ENCODE measurements at regions not wholly inside any gene's neighbourhood (a gene's known extent, or its start where the extent isn't known, plus 50 kb on each side); places are given as distances from the start of the nearest gene placed in this dataset.

DNA sequence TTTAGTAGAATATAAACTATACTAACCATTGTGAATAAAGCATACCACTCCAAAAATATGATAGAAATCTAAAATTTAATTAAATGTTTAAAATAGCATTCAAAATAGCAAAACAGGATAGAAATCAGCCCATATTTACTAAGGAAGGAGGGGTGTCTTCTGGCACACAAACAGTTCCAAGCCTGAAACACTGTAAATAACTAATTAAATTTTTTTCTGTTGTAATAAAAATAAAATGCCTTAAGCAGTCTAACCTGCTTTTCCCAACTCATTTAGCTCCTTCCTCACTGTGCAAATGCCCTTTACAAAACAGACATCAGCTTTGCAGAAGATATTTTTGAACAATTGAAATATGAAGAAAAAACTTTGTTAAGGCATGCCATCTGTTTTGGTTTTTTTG, 707.1 kb upstream of the USP15 start (continued):
- TF ChIP-seq, protein P1, sequence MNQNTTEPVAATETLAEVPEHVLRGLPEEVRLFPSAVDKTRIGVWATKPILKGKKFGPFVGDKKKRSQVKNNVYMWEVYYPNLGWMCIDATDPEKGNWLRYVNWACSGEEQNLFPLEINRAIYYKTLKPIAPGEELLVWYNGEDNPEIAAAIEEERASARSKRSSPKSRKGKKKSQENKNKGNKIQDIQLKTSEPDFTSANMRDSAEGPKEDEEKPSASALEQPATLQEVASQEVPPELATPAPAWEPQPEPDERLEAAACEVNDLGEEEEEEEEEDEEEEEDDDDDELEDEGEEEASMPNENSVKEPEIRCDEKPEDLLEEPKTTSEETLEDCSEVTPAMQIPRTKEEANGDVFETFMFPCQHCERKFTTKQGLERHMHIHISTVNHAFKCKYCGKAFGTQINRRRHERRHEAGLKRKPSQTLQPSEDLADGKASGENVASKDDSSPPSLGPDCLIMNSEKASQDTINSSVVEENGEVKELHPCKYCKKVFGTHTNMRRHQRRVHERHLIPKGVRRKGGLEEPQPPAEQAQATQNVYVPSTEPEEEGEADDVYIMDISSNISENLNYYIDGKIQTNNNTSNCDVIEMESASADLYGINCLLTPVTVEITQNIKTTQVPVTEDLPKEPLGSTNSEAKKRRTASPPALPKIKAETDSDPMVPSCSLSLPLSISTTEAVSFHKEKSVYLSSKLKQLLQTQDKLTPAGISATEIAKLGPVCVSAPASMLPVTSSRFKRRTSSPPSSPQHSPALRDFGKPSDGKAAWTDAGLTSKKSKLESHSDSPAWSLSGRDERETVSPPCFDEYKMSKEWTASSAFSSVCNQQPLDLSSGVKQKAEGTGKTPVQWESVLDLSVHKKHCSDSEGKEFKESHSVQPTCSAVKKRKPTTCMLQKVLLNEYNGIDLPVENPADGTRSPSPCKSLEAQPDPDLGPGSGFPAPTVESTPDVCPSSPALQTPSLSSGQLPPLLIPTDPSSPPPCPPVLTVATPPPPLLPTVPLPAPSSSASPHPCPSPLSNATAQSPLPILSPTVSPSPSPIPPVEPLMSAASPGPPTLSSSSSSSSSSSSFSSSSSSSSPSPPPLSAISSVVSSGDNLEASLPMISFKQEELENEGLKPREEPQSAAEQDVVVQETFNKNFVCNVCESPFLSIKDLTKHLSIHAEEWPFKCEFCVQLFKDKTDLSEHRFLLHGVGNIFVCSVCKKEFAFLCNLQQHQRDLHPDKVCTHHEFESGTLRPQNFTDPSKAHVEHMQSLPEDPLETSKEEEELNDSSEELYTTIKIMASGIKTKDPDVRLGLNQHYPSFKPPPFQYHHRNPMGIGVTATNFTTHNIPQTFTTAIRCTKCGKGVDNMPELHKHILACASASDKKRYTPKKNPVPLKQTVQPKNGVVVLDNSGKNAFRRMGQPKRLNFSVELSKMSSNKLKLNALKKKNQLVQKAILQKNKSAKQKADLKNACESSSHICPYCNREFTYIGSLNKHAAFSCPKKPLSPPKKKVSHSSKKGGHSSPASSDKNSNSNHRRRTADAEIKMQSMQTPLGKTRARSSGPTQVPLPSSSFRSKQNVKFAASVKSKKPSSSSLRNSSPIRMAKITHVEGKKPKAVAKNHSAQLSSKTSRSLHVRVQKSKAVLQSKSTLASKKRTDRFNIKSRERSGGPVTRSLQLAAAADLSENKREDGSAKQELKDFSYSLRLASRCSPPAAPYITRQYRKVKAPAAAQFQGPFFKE (tag by site-specific recombination; IDR thresholded peaks at IDR 0.05; ENCODE audit: borderline replicate concordance), result no peak
- no peak for TF ChIP-seq KLF8 (tag by site-specific recombination; IDR thresholded peaks at IDR 0.05)
- TF ChIP-seq, protein P2, sequence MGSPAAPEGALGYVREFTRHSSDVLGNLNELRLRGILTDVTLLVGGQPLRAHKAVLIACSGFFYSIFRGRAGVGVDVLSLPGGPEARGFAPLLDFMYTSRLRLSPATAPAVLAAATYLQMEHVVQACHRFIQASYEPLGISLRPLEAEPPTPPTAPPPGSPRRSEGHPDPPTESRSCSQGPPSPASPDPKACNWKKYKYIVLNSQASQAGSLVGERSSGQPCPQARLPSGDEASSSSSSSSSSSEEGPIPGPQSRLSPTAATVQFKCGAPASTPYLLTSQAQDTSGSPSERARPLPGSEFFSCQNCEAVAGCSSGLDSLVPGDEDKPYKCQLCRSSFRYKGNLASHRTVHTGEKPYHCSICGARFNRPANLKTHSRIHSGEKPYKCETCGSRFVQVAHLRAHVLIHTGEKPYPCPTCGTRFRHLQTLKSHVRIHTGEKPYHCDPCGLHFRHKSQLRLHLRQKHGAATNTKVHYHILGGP (tag by site-specific recombination; IDR thresholded peaks at IDR 0.05), result no peak
- TF ChIP-seq, protein P3, sequence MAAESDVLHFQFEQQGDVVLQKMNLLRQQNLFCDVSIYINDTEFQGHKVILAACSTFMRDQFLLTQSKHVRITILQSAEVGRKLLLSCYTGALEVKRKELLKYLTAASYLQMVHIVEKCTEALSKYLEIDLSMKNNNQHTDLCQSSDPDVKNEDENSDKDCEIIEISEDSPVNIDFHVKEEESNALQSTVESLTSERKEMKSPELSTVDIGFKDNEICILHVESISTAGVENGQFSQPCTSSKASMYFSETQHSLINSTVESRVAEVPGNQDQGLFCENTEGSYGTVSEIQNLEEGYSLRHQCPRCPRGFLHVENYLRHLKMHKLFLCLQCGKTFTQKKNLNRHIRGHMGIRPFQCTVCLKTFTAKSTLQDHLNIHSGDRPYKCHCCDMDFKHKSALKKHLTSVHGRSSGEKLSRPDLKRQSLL (tag by site-specific recombination; IDR thresholded peaks at IDR 0.05), result no peak
- TF ChIP-seq, protein P4, sequence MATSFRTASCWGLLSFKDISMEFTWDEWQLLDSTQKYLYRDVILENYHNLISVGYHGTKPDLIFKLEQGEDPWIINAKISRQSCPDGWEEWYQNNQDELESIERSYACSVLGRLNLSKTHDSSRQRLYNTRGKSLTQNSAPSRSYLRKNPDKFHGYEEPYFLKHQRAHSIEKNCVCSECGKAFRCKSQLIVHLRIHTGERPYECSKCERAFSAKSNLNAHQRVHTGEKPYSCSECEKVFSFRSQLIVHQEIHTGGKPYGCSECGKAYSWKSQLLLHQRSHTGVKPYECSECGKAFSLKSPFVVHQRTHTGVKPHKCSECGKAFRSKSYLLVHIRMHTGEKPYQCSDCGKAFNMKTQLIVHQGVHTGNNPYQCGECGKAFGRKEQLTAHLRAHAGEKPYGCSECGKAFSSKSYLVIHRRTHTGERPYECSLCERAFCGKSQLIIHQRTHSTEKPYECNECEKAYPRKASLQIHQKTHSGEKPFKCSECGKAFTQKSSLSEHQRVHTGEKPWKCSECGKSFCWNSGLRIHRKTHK (tag by site-specific recombination; IDR thresholded peaks at IDR 0.05), result no peak
- no peak for TF ChIP-seq ZNF830 (tag by site-specific recombination; IDR thresholded peaks at IDR 0.05; ENCODE audit: low read depth)
- TF ChIP-seq, protein P5, sequence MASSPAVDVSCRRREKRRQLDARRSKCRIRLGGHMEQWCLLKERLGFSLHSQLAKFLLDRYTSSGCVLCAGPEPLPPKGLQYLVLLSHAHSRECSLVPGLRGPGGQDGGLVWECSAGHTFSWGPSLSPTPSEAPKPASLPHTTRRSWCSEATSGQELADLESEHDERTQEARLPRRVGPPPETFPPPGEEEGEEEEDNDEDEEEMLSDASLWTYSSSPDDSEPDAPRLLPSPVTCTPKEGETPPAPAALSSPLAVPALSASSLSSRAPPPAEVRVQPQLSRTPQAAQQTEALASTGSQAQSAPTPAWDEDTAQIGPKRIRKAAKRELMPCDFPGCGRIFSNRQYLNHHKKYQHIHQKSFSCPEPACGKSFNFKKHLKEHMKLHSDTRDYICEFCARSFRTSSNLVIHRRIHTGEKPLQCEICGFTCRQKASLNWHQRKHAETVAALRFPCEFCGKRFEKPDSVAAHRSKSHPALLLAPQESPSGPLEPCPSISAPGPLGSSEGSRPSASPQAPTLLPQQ (tag by site-specific recombination; IDR thresholded peaks at IDR 0.05), result no peak
- TF ChIP-seq ZNF138 (tag by site-specific recombination; IDR thresholded peaks at IDR 0.05; ENCODE audit: borderline replicate concordance), result no peak
- TF ChIP-seq, protein P6, sequence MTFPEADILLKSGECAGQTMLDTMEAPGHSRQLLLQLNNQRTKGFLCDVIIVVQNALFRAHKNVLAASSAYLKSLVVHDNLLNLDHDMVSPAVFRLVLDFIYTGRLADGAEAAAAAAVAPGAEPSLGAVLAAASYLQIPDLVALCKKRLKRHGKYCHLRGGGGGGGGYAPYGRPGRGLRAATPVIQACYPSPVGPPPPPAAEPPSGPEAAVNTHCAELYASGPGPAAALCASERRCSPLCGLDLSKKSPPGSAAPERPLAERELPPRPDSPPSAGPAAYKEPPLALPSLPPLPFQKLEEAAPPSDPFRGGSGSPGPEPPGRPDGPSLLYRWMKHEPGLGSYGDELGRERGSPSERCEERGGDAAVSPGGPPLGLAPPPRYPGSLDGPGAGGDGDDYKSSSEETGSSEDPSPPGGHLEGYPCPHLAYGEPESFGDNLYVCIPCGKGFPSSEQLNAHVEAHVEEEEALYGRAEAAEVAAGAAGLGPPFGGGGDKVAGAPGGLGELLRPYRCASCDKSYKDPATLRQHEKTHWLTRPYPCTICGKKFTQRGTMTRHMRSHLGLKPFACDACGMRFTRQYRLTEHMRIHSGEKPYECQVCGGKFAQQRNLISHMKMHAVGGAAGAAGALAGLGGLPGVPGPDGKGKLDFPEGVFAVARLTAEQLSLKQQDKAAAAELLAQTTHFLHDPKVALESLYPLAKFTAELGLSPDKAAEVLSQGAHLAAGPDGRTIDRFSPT (tag by site-specific recombination; IDR thresholded peaks at IDR 0.05), result no peak

DNA sequence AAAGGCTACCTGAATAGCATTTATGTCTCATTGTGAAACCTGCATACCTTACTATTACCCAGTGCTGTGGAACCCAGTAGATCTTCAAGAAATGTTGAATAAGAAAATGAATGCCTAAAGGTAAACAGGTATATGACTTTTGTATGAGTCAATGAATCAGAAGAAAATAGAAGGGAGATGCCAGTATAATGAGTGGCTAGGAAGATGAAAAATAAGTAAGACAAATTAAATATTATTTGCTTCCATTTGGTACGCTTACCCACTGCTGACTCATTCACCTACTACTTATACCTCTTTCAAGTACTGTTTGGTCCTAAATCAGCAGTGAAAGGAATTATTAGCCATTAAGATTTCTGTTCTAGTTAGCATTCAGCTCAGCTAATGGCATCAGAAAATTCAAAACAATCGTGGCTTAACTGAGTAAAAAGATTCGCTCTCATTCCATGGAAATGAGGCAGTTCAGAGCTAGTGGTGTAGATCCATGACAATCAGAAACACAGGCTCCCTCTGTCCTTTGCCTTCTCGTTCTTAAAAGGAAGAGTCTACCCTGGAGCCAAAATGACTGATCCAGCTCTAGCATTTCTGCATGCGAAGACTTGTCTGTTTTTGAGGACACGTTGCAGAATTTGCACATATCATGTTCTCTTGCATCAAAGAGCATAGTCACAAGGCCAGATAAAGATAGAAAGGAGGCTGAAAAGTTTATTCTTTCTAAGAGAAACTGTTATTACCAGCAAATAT, 705.8 kb upstream of the USP15 start:
- TF ChIP-seq ZNF335 (tag by site-specific recombination; conservative IDR thresholded peaks at IDR 0.05) (no peak), KLF8 (tag by site-specific recombination; IDR thresholded peaks at IDR 0.05) (no peak), ZNF274 (IDR thresholded peaks at IDR 0.05; ENCODE audit: low read length) (no peak), ZNF274 (tag by site-specific recombination; IDR thresholded peaks at IDR 0.05; ENCODE audit: borderline replicate concordance) (no peak)
- TF ChIP-seq, protein P7, sequence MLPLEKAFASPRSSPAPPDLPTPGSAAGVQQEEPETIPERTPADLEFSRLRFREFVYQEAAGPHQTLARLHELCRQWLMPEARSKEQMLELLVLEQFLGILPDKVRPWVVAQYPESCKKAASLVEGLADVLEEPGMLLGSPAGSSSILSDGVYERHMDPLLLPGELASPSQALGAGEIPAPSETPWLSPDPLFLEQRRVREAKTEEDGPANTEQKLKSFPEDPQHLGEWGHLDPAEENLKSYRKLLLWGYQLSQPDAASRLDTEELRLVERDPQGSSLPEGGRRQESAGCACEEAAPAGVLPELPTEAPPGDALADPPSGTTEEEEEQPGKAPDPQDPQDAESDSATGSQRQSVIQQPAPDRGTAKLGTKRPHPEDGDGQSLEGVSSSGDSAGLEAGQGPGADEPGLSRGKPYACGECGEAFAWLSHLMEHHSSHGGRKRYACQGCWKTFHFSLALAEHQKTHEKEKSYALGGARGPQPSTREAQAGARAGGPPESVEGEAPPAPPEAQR (tag by site-specific recombination; IDR thresholded peaks at IDR 0.05), result no peak
- TF ChIP-seq, protein P8, sequence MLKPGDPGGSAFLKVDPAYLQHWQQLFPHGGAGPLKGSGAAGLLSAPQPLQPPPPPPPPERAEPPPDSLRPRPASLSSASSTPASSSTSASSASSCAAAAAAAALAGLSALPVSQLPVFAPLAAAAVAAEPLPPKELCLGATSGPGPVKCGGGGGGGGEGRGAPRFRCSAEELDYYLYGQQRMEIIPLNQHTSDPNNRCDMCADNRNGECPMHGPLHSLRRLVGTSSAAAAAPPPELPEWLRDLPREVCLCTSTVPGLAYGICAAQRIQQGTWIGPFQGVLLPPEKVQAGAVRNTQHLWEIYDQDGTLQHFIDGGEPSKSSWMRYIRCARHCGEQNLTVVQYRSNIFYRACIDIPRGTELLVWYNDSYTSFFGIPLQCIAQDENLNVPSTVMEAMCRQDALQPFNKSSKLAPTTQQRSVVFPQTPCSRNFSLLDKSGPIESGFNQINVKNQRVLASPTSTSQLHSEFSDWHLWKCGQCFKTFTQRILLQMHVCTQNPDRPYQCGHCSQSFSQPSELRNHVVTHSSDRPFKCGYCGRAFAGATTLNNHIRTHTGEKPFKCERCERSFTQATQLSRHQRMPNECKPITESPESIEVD (tag by site-specific recombination; IDR thresholded peaks at IDR 0.05), result no peak
- Histone ChIP-seq H3K4me1 (ENCODE audit: control insufficient read depth, insufficient read depth, low read length) (no peaks in the 10 kb centered on the region), H3K36me3 (ENCODE audit: control insufficient read depth in 2 of 2, insufficient read depth in 1 of 2, low read length in 2 of 2) (no peaks in the 10 kb centered on the region), H3K27ac (ENCODE audit: extremely low read depth, low read depth, low read length) (no peak overlapping the region), H3K9me3 (ENCODE audit: control insufficient read depth, insufficient read depth, low read depth, low read length) (no peaks in the 10 kb centered on the region), H3K4me3 (ENCODE audit: low read depth, low read length) (no peak overlapping the region)
- ChIA-PET POLR2A (no interaction called here), CTCF (no interaction called here)

Measured in HEK293 (cell line).